NCI-H1694 treated with DMSO at 0.1 percent for 48 hours (cell line): ENCODE measurements at regions not wholly inside any gene's neighbourhood (a gene's known extent, or its start where the extent isn't known, plus 50 kb on each side); places are given as distances from the start of the nearest gene placed in this dataset.
"Not testable (repeated sequence)": the region's sequence is repeated elsewhere in the genome, so short reads cannot be mapped to it uniquely, and the experiment has no call there.

Experiments
- DNase-seq: peaks from one replicate; lab custom pipeline; 2025; lab: John Stamatoyannopoulos, UW

- DNase-seq, result not testable (repeated sequence)
Measured at GRCh38 chr11:100531290-100531689, 155.8 kb upstream of the ARHGAP42 start.

GRCh38 chr11:100536979-100537378 lies 150.1 kb upstream of the ARHGAP42 start:
- DNase-seq, result no peak

- no peak for DNase-seq
Measured at GRCh38 chr11:100543386-100543785, 143.7 kb upstream of the ARHGAP42 start.

- no peak for DNase-seq
Measured at GRCh38 chr11:100545556-100545955, 141.5 kb upstream of the ARHGAP42 start.

GRCh38 chr11:100545970-100546369 lies 141.1 kb upstream of the ARHGAP42 start:
- DNase-seq, result no peak

- DNase-seq, result no peak
Measured at GRCh38 chr11:100546714-100547113, 140.4 kb upstream of the ARHGAP42 start.

GRCh38 chr11:100550298-100550697 lies 136.8 kb upstream of the ARHGAP42 start:
- DNase-seq, result no peak

- DNase-seq, result no peak
Measured at GRCh38 chr11:100550912-100551632, 136.0 kb upstream of the ARHGAP42 start.

- DNase-seq, result no peak
Measured at GRCh38 chr11:100555931-100556330, 131.2 kb upstream of the ARHGAP42 start.

- DNase-seq, result no peak
Measured at GRCh38 chr11:100556781-100557180, 130.3 kb upstream of the ARHGAP42 start.

GRCh38 chr11:100557830-100558611 lies 129.1 kb upstream of the ARHGAP42 start:
- no peak for DNase-seq

- DNase-seq, result no peak
Measured at GRCh38 chr11:100560606-100561005, 126.5 kb upstream of the ARHGAP42 start.

- no peak for DNase-seq
Measured at GRCh38 chr11:100561323-100561722, 125.8 kb upstream of the ARHGAP42 start.

GRCh38 chr11:100562128-100562527 lies 125.0 kb upstream of the ARHGAP42 start:
- DNase-seq, result no peak

GRCh38 chr11:100563541-100564280 lies 123.4 kb upstream of the ARHGAP42 start:
- DNase-seq, result no peak

GRCh38 chr11:100573911-100574513 lies 113.1 kb upstream of the ARHGAP42 start:
- DNase-seq, result no peak

GRCh38 chr11:100574894-100575769 lies 112.0 kb upstream of the ARHGAP42 start:
- DNase-seq, result peak; percentile 15

- DNase-seq, result peak; percentile 16
Measured at GRCh38 chr11:100575860-100576717, 111.0 kb upstream of the ARHGAP42 start.

- DNase-seq, result no peak
Measured at GRCh38 chr11:100576718-100577021, 110.4 kb upstream of the ARHGAP42 start.

- DNase-seq, result no peak
Measured at GRCh38 chr11:100578831-100579311, 108.2 kb upstream of the ARHGAP42 start.
